Pancreas (tissue), 10 donors: ENCODE measurements at regions not wholly inside any gene's neighbourhood (a gene's known extent, or its start where the extent isn't known, plus 50 kb on each side); places are given as distances from the start of the nearest gene placed in this dataset.

Source experiments
- ATAC-seq, 4 donors: fragments of 200-7000 bp; cut with Tn5 transposase; one replicate each; pipeline versions ENCODE4 v1.8.0 to v1.9.1; 2020; ENCODE audit warnings: mild to moderate bottlenecking in 4 of 4, moderate library complexity in 4 of 4
- DNase-seq, 6 donors: peaks; one replicate each; pipeline ENCODE4 v3.0.0-alpha.2; 2020
- FAIRE-seq: peaks from 2 replicates; lab custom pipeline; 2012; peaks lifted over from hg19 to GRCh38; lab: Jason Lieb, UNC
- H3K27ac ChIP-seq, 4 donors: fragments of 200-600 bp; sonication (generic); 1 replicate in 3 of 4; 2 replicates in 1 of 4; pipeline versions ENCODE4 v1.5.0 to v1.8.0; 2020
- H3K27me3 ChIP-seq, 4 donors: fragments of 200-600 bp; one replicate each; pipeline ENCODE4 v1.8.0; 2021
- H3K36me3 ChIP-seq, 3 donors: fragments of 200-600 bp; sonication (generic) in 1 of 3; one replicate each; pipeline versions ENCODE4 v1.5.0 to v1.8.0; 2020 to 2021
- H3K4me1 ChIP-seq, 3 donors: fragments of 200-600 bp; one replicate each; pipeline ENCODE4 v1.8.0; 2021
- H3K4me3 ChIP-seq, 4 donors: fragments of 200-600 bp; sonication (generic) in 2 of 4; one replicate each; pipeline versions ENCODE4 v1.5.0 to v1.8.0; 2020 to 2021
- H3K9me3 ChIP-seq, 4 donors: fragments of 200-600 bp; one replicate each; pipeline ENCODE4 v1.8.0; 2021
- WGBS, 2 donors: extraction: QIAGEN DNeasy Blood & Tissue Kit; methylation state at CpG; one replicate each; pipeline ENCODE4 v1.1.7; 2013; 5-methylcytosine and 5-hydroxymethylcytosine counted together
- intact Hi-C, 3 donors: fragments of 100-400 bp; cut with DNase I; formaldehyde crosslinking; loops; one replicate each; pipeline versions ENCODE4 v1.11.1 to v1.14.2; 2022
- TF ChIP-seq, protein P1 (sequence below), 4 donors: fragments of 200-600 bp; sonication (generic) in 3 of 4; IDR thresholded peaks; one replicate each; pipeline versions ENCODE4 v1.5.0 to v1.8.0; 2021; ENCODE audit warnings: antibody characterized with exemption in 4 of 4
- donor health status: healthy with polysubstance abuse.
- donor health status: DM: no; HTN: no; CAD: no; lungs with moderate emphysema.
- donor health status: DM: no; HTN: no; CAD: no.
- donor health status: control.
- donor health status: control.
- donor health status: Bipolar disorder and iron deficiency.
- donor health status: DM: yes; HTN: yes; CAD: no.
- donor health status: DM: no; HTN: no; CAD: no.
- donor health status: DM: no; HTN: no; CAD: no.
- donor health status: DM: yes; HTN: yes; CAD: no.

DNA sequence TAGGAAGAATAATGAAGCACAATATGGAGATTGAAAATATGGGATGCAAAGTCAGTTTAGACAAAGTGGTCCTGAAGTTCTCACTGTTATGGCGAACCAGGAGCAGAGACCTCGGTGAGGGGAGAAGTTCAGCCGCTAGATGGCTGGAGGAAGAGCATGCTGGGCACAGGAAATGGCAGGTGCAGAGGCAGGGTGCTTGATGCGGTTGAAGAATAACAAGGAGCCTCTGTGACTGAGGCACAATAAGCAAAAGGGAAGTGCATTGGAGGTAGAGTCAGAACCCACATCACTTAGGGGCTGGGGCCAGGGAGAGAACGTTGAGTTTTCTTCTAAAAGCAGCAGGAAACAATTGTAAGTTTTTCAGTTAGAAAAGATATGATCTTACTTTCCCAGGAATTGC, 1725.2 kb downstream of the EFNB2 start:
- ATAC-seq (no peak), FAIRE-seq (no peak), DNase-seq (no peak)
- TF ChIP-seq, protein P1, sequence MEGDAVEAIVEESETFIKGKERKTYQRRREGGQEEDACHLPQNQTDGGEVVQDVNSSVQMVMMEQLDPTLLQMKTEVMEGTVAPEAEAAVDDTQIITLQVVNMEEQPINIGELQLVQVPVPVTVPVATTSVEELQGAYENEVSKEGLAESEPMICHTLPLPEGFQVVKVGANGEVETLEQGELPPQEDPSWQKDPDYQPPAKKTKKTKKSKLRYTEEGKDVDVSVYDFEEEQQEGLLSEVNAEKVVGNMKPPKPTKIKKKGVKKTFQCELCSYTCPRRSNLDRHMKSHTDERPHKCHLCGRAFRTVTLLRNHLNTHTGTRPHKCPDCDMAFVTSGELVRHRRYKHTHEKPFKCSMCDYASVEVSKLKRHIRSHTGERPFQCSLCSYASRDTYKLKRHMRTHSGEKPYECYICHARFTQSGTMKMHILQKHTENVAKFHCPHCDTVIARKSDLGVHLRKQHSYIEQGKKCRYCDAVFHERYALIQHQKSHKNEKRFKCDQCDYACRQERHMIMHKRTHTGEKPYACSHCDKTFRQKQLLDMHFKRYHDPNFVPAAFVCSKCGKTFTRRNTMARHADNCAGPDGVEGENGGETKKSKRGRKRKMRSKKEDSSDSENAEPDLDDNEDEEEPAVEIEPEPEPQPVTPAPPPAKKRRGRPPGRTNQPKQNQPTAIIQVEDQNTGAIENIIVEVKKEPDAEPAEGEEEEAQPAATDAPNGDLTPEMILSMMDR (IDR thresholded peaks at IDR 0.05) = no peak
- 69 to 78% methylated on average over 5 of the region's 5 CpGs for WGBS, 2 donors
- no peaks in the 10 kb centered on the region for H3K4me1 ChIP-seq
- H3K36me3 ChIP-seq = no peaks in the 10 kb centered on the region
- H3K27me3 ChIP-seq = no peaks in the 10 kb centered on the region
- intact Hi-C loops = no loop called here
- H3K9me3 ChIP-seq = no peaks in the 10 kb centered on the region
- H3K4me3 ChIP-seq = no peak overlapping the region
- no peak overlapping the region for H3K27ac ChIP-seq

DNA sequence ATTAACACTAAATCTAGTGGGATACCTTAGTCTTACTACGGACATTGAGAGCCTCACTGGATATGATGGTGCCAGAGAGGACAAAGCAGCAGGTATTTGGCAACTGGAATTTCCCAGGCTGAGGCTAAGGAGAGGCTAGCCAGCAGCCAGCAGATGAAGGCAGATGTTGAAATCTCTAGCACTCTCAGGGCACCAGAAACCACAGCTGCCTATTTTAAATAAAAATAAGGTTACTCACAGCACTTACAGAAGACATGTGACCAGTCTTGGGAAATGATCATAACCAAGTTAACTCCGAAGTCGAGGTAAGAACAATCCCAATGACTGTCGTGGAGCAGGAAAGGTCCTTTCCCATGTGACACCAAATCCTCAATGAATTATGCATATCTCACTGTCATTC, 1726.0 kb downstream of the EFNB2 start:
- no peaks in the 10 kb centered on the region for H3K4me1 ChIP-seq
- no peaks in the 10 kb centered on the region for H3K27me3 ChIP-seq
- no peak overlapping the region for H3K27ac ChIP-seq
- 62 to 78% methylated on average over 4 of the region's 4 CpGs for WGBS, 2 donors
- no peaks in the 10 kb centered on the region for H3K9me3 ChIP-seq
- H3K36me3 ChIP-seq = no peaks in the 10 kb centered on the region
- no peak for ATAC-seq
- TF ChIP-seq, protein P1 (IDR thresholded peaks at IDR 0.05) = no peak
- no peak for FAIRE-seq
- intact Hi-C loops = no loop called here
- no peak for DNase-seq
- no peak overlapping the region for H3K4me3 ChIP-seq

DNA sequence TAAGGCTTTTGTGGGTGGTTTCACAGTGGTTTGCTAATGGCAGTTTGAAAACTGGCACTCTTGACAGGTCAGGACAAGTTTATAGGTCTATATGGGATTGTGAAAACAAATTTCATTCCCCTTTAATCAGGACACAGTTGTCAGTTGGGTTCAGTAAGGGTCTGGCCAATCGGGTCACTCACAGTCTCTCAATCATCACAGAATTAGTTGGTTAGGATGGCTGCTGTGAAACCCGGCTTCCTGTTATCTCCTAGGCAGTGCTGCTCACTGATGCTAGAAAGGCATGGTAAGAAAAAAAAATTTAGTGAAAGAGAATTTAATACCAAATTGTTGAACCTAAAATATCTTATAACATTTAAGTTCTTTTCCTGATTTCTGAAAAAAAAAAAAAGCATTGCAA, 1730.1 kb downstream of the EFNB2 start:
- Histone ChIP-seq H3K27ac (no peak overlapping the region), H3K27me3 (peaks cover 0 to 3% (median 0%) of the 10 kb centered on the region in 4 donors), H3K9me3 (no peaks in the 10 kb centered on the region), H3K4me3 (no peak overlapping the region), H3K36me3 (no peaks in the 10 kb centered on the region), H3K4me1 (no peaks in the 10 kb centered on the region)
- no peak for DNase-seq
- no peak for ATAC-seq
- TF ChIP-seq, protein P1 (IDR thresholded peaks at IDR 0.05) = no peak
- intact Hi-C loops = no loop called here
- WGBS, 2 donors = 63 to 64% methylated on average over 2 of the region's 2 CpGs
- FAIRE-seq = no peak

DNA sequence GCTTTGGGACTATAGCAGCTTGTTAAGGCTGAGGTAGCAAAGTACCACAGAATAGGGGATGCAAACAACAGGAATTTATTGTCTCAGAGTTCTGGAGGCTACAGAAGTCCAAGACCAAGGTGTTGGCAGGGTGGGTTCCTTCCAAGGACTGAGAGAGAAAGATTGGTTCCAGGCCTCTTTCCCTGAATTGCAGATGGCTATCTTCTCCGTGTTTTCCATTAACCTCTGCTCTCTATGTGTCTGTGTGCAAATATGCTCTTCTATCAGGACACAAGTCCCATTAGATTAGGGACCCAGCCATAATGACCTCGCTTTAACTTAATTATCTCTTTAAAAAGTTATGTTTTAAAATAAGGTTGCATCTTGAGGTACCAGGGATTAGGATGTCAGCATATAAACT, 1732.9 kb upstream of the SLC10A2 start:
- intact Hi-C loops = no loop called here
- Histone ChIP-seq H3K27me3 (peaks cover 0 to 3% (median 0%) of the 10 kb centered on the region in 4 donors), H3K4me3 (no peak overlapping the region), H3K9me3 (no peaks in the 10 kb centered on the region), H3K36me3 (no peaks in the 10 kb centered on the region), H3K27ac (no peak overlapping the region), H3K4me1 (no peaks in the 10 kb centered on the region)
- ATAC-seq (no peak), FAIRE-seq (no peak), DNase-seq (no peak)
- WGBS, 2 donors = 45 to 71% methylated on average over 2 of the region's 2 CpGs
- TF ChIP-seq, protein P1 (IDR thresholded peaks at IDR 0.05) = no peak

DNA sequence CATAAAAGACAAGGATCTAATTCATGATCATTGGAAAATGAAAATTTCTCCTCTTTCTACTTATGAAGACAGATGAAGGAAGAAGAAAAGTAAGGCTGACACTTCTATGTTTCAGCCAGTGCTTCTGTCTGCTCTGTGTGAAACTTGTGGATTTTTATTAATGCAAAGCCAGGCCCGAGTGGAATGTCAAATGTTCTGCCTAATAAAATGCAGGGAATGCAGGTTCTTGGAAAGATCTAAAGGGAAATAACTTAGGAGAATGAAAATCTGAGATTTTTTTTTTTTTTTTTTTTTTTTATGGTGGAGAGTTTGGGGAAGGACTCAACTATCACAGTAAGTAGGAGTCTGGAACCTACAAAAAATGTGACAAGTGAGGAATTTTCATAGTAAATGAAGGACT, 1732.3 kb upstream of the SLC10A2 start:
- intact Hi-C loops = no loop called here
- Histone ChIP-seq H3K9me3 (no peaks in the 10 kb centered on the region), H3K4me3 (no peak overlapping the region), H3K4me1 (no peaks in the 10 kb centered on the region), H3K36me3 (no peaks in the 10 kb centered on the region), H3K27ac (no peak overlapping the region), H3K27me3 (peaks cover 0 to 3% (median 0%) of the 10 kb centered on the region in 4 donors)
- DNase-seq (no peak), ATAC-seq (no peak), FAIRE-seq (no peak)
- TF ChIP-seq, protein P1 (IDR thresholded peaks at IDR 0.05) = no peak
- WGBS, 2 donors = 18 to 21% methylated on average over 1 of the region's 1 CpG
